Colonic mucosa (tissue), 4 donors: ENCODE measurements at regions not wholly inside any gene's neighbourhood (a gene's known extent, or its start where the extent isn't known, plus 50 kb on each side); places are given as distances from the start of the nearest gene placed in this dataset.

Experiments used
- DNase-seq: peaks from one replicate; pipeline ENCODE4 v3.0.0-alpha.2; 2020
- H3K27ac ChIP-seq: fragments of 200-600 bp; one replicate; pipeline ENCODE4 v1.8.0; 2021
- H3K27me3 ChIP-seq: fragments of 200-600 bp; one replicate; pipeline ENCODE4 v1.8.0; 2021
- H3K36me3 ChIP-seq: fragments of 200-600 bp; one replicate; pipeline ENCODE4 v1.8.0; 2021
- H3K4me1 ChIP-seq: fragments of 200-600 bp; one replicate; pipeline ENCODE4 v1.8.0; 2021; ENCODE audit warnings: mild to moderate bottlenecking
- H3K4me3 ChIP-seq: fragments of 200-600 bp; one replicate; pipeline ENCODE4 v1.8.0; 2021
- H3K9ac ChIP-seq, 2 donors: one replicate each; pipeline ENCODE4 v1.7.0; 2013; ENCODE audit warnings: control low read depth in 2 of 2, low read depth in 2 of 2, low read length in 2 of 2
- H3K9me3 ChIP-seq: fragments of 200-600 bp; one replicate; pipeline ENCODE4 v1.8.0; 2021
- intact Hi-C: fragments of 100-400 bp; cut with DNase I; formaldehyde crosslinking; loops from one replicate; pipeline ENCODE4 v1.14.1; 2022
- TF ChIP-seq, protein P1 (sequence below): fragments of 200-600 bp; IDR thresholded peaks from one replicate; pipeline ENCODE4 v1.8.0; 2022; ENCODE audit warnings: antibody characterized with exemption, mild to moderate bottlenecking
- donor health status: healthy.
- donor health status: DM: no; HTN: no; CAD: no.
- donor health status: DM: no; HTN: no; CAD: no.

DNA sequence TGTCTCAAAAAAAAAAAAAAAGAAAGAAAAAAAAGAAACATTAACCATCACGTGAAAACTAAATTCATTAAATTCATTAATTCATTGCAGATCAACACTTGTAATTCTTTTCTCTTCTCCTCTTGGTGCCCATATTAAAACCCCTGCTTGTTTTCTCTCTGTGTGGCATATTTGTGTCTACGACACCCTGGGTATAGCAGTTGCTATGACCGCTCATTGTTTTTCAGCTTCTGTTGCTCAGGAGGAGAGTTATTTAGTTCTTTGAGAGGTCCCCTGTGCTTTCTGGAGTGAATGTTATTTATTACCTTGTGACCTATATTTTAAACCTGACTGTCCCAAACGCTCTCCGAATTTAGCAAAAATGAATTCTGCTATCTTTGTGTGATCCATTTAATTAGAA, 62.3 kb upstream of the CLMP start:
- DNase-seq, result no peak
- H3K27me3 ChIP-seq, result no peaks in the 10 kb centered on the region
- no peak overlapping the region for H3K27ac ChIP-seq
- TF ChIP-seq, protein P1, sequence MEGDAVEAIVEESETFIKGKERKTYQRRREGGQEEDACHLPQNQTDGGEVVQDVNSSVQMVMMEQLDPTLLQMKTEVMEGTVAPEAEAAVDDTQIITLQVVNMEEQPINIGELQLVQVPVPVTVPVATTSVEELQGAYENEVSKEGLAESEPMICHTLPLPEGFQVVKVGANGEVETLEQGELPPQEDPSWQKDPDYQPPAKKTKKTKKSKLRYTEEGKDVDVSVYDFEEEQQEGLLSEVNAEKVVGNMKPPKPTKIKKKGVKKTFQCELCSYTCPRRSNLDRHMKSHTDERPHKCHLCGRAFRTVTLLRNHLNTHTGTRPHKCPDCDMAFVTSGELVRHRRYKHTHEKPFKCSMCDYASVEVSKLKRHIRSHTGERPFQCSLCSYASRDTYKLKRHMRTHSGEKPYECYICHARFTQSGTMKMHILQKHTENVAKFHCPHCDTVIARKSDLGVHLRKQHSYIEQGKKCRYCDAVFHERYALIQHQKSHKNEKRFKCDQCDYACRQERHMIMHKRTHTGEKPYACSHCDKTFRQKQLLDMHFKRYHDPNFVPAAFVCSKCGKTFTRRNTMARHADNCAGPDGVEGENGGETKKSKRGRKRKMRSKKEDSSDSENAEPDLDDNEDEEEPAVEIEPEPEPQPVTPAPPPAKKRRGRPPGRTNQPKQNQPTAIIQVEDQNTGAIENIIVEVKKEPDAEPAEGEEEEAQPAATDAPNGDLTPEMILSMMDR, result no peak
- H3K36me3 ChIP-seq, result no peaks in the 10 kb centered on the region
- no peaks in the 10 kb centered on the region for H3K9me3 ChIP-seq
- intact Hi-C loops, result no loop called here
- H3K9ac ChIP-seq, result no peak overlapping the region
- no peaks in the 10 kb centered on the region for H3K4me1 ChIP-seq
- no peak overlapping the region for H3K4me3 ChIP-seq

DNA sequence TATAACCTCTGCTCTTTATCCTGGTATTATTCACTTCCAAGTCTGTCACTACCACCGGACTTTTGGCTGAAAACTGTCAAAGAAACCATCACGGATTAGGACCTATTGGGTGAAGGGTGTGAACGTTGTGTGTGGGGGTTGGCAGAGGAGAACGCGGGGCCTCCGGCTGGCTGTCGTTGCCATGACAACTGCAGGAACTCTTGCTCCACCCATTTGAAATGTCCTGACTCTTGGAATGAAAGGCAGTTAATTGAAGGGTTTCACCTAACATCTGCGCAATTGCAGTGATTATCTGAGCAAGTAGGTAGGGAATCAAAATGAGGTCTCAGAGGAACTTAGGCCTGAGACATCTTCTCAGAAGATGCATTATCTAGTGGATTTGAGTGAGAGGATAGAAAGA, 60.9 kb upstream of the CLMP start:
- Histone ChIP-seq H3K27ac (no peak overlapping the region), H3K4me1 (no peaks in the 10 kb centered on the region), H3K27me3 (no peaks in the 10 kb centered on the region), H3K9me3 (no peaks in the 10 kb centered on the region), H3K36me3 (no peaks in the 10 kb centered on the region), H3K4me3 (no peak overlapping the region), H3K9ac (no peak overlapping the region)
- intact Hi-C loops, result no loop called here
- TF ChIP-seq, protein P1, result no peak
- DNase-seq, result no peak

DNA sequence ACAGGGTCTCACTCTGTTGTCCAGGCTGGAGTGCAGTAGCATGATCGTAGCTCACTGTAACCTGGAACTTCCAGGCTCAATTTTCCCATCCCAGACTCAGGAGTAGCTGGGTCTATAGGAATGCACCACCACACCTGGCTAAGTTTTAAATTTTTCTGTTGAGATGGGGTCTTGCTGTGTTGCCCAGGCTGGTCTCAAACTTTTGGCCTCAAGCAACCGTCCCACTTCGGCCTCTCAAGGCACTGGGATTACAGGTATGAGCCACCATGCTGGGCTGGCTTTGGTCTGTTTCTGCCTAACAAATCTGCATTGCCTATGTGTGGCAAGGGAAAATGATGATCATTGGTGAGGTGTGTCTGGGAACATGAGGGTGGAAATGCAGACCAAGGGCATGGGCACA, 59.3 kb upstream of the CLMP start:
- H3K4me1 ChIP-seq, result no peaks in the 10 kb centered on the region
- H3K9me3 ChIP-seq, result no peaks in the 10 kb centered on the region
- TF ChIP-seq, protein P1, result no peak
- no peak for DNase-seq
- no peak overlapping the region for H3K9ac ChIP-seq
- no peak overlapping the region for H3K27ac ChIP-seq
- H3K36me3 ChIP-seq, result no peaks in the 10 kb centered on the region
- H3K4me3 ChIP-seq, result no peak overlapping the region
- intact Hi-C loops, result no loop called here
- no peaks in the 10 kb centered on the region for H3K27me3 ChIP-seq

DNA sequence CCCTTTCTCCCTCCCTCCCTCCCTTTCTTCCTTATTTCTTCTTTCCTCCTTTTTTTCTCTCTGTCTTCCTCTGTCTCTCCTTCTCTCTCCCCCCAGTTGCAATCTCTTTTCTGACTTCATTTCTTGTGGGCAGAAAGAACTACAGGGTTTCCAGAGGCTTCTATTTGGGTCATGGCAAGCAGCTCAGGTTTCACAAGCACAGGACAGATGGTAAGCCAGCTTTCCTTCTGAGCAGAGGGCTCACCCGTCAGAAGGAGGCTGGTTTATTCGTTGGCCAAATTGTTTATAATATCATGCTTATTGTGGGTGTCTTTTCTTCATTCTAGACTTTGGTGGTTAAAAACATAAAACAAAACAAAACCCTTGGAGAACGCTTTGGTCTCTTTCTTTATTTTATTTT, 58.9 kb upstream of the CLMP start:
- Histone ChIP-seq H3K4me3 (no peak overlapping the region), H3K4me1 (no peaks in the 10 kb centered on the region), H3K9me3 (no peaks in the 10 kb centered on the region), H3K9ac (no peak overlapping the region), H3K27me3 (no peaks in the 10 kb centered on the region), H3K36me3 (no peaks in the 10 kb centered on the region), H3K27ac (no peak overlapping the region)
- TF ChIP-seq, protein P1, result no peak
- intact Hi-C loops, result no loop called here
- DNase-seq, result no peak

DNA sequence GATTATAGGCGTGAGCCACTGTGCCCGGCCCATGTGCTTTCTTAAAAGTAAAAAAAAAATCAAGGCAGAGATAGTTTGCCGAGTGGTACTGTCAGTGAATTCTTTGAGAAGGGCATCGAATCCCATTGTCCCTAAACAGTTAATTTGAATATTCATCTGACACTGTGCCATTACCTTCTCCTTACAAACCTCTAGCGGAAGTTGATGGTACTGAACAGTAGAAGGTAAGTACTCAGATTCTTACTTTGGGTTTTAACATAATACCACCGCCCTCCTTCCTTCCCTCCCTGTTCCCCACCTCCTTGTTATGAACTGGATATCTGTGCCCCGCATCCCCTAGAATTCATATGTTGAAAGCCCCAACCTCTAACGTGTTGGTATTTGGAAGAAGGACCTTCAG, 58.2 kb upstream of the CLMP start:
- no peak overlapping the region for H3K4me3 ChIP-seq
- no peaks in the 10 kb centered on the region for H3K9me3 ChIP-seq
- no peaks in the 10 kb centered on the region for H3K27me3 ChIP-seq
- intact Hi-C loops, result no loop called here
- H3K4me1 ChIP-seq, result no peaks in the 10 kb centered on the region
- H3K27ac ChIP-seq, result no peak overlapping the region
- no peak overlapping the region for H3K9ac ChIP-seq
- no peaks in the 10 kb centered on the region for H3K36me3 ChIP-seq
- TF ChIP-seq, protein P1, result no peak
- DNase-seq, result no peak
